ENCODE measurements at regions not wholly inside any gene's neighbourhood (a gene's known extent, or its start where the extent isn't known, plus 50 kb on each side); places are given as distances from the start of the nearest gene placed in this dataset.

- TF ChIP-seq CTCF (IDR thresholded peaks at IDR 0.05; ENCODE audit: poor library complexity): peak; percentile 81
- TF ChIP-seq EZH2 (IDR thresholded peaks at IDR 0.05; ENCODE audit: borderline replicate concordance): no peak
- TF ChIP-seq EZH2phosphoT487 (IDR thresholded peaks at IDR 0.05; ENCODE audit: low read depth, severe bottlenecking, unreplicated experiment): no peak
Measured at GRCh38 chr15:47987908-47988532, 132.8 kb upstream of the SLC24A5 start.
